DOHH2 (cell line): ENCODE measurements at regions not wholly inside any gene's neighbourhood (a gene's known extent, or its start where the extent isn't known, plus 50 kb on each side); places are given as distances from the start of the nearest gene placed in this dataset.

Source experiments
- CTCF ChIP-seq: fragments of 200-600 bp; sonication (generic); IDR thresholded peaks from one replicate; pipeline ENCODE4 v1.5.1; 2014; ENCODE audit warnings: antibody characterized with exemption, mild to moderate bottlenecking, low read depth, low read length; ENCODE audit not compliant: poor library complexity, severe bottlenecking
- EZH2phosphoT487 ChIP-seq: fragments of 200-600 bp; sonication (generic); IDR thresholded peaks from 2 replicates; pipeline ENCODE4 v1.6.1; 2017; ENCODE audit warnings: borderline replicate concordance, mild to moderate bottlenecking, antibody characterized with exemption, low read length, moderate library complexity, mixed read lengths

GRCh38 chr14:84340938-84341337, 1189.0 kb upstream of the FLRT2 start:
- TF ChIP-seq CTCF (no peak), EZH2phosphoT487 (no peak)
